ENCODE measurements at regions not wholly inside any gene's neighbourhood (a gene's known extent, or its start where the extent isn't known, plus 50 kb on each side); places are given as distances from the start of the nearest gene placed in this dataset.

- Histone ChIP-seq H3K9me3 (no peaks in the 10 kb centered on the region), H3K36me3 (no peaks in the 10 kb centered on the region), H3K4me1 (peaks cover 5% of the 10 kb centered on the region), H3K4me3 (no peak overlapping the region), H3K27me3 (no peaks in the 10 kb centered on the region), H3K27ac (peak overlapping the region; percentile 12)
- ATAC-seq (peak; percentile 93), DNase-seq (no peak)
- TF ChIP-seq, protein P1, sequence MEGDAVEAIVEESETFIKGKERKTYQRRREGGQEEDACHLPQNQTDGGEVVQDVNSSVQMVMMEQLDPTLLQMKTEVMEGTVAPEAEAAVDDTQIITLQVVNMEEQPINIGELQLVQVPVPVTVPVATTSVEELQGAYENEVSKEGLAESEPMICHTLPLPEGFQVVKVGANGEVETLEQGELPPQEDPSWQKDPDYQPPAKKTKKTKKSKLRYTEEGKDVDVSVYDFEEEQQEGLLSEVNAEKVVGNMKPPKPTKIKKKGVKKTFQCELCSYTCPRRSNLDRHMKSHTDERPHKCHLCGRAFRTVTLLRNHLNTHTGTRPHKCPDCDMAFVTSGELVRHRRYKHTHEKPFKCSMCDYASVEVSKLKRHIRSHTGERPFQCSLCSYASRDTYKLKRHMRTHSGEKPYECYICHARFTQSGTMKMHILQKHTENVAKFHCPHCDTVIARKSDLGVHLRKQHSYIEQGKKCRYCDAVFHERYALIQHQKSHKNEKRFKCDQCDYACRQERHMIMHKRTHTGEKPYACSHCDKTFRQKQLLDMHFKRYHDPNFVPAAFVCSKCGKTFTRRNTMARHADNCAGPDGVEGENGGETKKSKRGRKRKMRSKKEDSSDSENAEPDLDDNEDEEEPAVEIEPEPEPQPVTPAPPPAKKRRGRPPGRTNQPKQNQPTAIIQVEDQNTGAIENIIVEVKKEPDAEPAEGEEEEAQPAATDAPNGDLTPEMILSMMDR (IDR thresholded peaks at IDR 0.05), result no peak
- intact Hi-C loops (cut with DNase I), result no loop called here
Observed at GRCh38 chr9:107213561-107214028, 69.5 kb upstream of the RAD23B start.

GRCh38 chr9:107214381-107214780 is 68.7 kb upstream of the RAD23B start:
- no peaks in the 10 kb centered on the region for H3K9me3 ChIP-seq
- peak; percentile 27 for ATAC-seq
- H3K27me3 ChIP-seq, result no peaks in the 10 kb centered on the region
- TF ChIP-seq, protein P1 (IDR thresholded peaks at IDR 0.05), result no peak
- intact Hi-C loops (cut with DNase I), result no loop called here
- DNase-seq, result no peak
- H3K4me3 ChIP-seq, result no peak overlapping the region
- no peaks in the 10 kb centered on the region for H3K36me3 ChIP-seq
- peaks cover 5% of the 10 kb centered on the region for H3K4me1 ChIP-seq
- no peak overlapping the region for H3K27ac ChIP-seq

GRCh38 chr9:107214915-107215314 is 68.2 kb upstream of the RAD23B start:
- TF ChIP-seq, protein P1 (IDR thresholded peaks at IDR 0.05), result no peak
- ATAC-seq (no peak), DNase-seq (no peak)
- H3K27ac ChIP-seq, result no peak overlapping the region
- peaks cover 5% of the 10 kb centered on the region for H3K4me1 ChIP-seq
- H3K9me3 ChIP-seq, result no peaks in the 10 kb centered on the region
- H3K27me3 ChIP-seq, result no peaks in the 10 kb centered on the region
- H3K36me3 ChIP-seq, result no peaks in the 10 kb centered on the region
- H3K4me3 ChIP-seq, result no peak overlapping the region
- intact Hi-C loops (cut with DNase I), result no loop called here

DNA sequence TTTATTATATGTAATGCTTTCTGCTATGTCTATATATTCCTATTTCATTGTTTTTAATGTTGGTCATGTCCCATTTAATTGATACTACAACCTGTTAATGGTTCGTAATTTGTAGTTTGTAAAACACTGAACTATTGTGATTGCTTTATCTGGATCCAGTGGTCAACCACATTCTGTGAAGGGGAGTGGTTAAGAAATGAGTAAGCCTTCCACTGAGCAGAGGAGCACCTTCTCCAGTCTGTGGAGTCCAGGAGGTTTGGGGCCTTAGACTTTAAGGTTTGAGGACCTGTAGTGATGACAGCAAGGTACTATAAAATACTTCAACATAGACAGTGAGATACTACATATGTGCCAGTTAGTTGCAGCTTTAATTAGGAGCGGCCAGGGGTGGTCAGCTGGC is 67.7 kb upstream of the RAD23B start:
- Histone ChIP-seq H3K36me3 (no peaks in the 10 kb centered on the region), H3K4me1 (peaks cover 5% of the 10 kb centered on the region), H3K27me3 (no peaks in the 10 kb centered on the region), H3K27ac (no peak overlapping the region), H3K9me3 (no peaks in the 10 kb centered on the region), H3K4me3 (no peak overlapping the region)
- intact Hi-C loops (cut with DNase I), result no loop called here
- TF ChIP-seq, protein P1 (IDR thresholded peaks at IDR 0.05), result no peak
- no peak for ATAC-seq
- DNase-seq, result no peak

DNA sequence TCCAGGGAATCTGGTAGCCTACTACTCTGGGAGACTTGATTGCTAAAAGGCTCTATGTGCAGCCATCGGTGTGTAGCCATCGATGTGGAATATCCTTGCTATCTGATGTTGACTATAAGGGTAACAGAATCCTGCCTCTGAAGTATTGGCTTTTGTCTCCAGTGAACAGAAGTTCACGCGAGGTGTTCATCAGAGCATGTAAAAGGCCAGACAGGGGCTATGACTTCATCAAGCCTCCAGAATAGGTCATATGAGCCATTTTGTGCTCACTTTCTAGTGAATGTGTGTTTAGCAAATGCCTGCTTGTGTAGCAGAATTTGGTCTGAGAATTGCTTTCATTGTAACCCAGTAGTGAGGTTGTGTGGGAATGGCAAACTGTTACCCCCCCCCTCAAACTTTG is 66.8 kb upstream of the RAD23B start:
- TF ChIP-seq, protein P1 (IDR thresholded peaks at IDR 0.05), result no peak
- ATAC-seq, result no peak

More for the DNA sequence above, 66.8 kb upstream of the RAD23B start:
- no peaks in the 10 kb centered on the region for H3K27me3 ChIP-seq
- no peak for DNase-seq
- H3K9me3 ChIP-seq, result no peaks in the 10 kb centered on the region
- intact Hi-C loops (cut with DNase I), result no loop called here
- no peak overlapping the region for H3K27ac ChIP-seq
- H3K36me3 ChIP-seq, result no peaks in the 10 kb centered on the region
- H3K4me1 ChIP-seq, result peaks cover 5% of the 10 kb centered on the region
- no peak overlapping the region for H3K4me3 ChIP-seq
